GM06990 (cell line): ENCODE measurements at regions not wholly inside any gene's neighbourhood (a gene's known extent, or its start where the extent isn't known, plus 50 kb on each side); places are given as distances from the start of the nearest gene placed in this dataset.

ENCODE experiments used
- DNase-seq: peaks from one replicate; pipeline ENCODE4 v3.0.0-alpha.2; 2011; ENCODE audit not compliant: insufficient read length; ENCODE audit errors: extremely low read depth
- H3K27me3 ChIP-seq: replicated peaks from 2 replicates; pipeline ENCODE4 v1.6.0; 2011; ENCODE audit warnings: low read length; ENCODE audit not compliant: control insufficient read depth, insufficient read depth
- H3K36me3 ChIP-seq: 2 replicates; pipeline ENCODE4 v1.5.1; 2011; ENCODE audit warnings: low read length; ENCODE audit not compliant: control insufficient read depth, insufficient read depth
- H3K4me3 ChIP-seq: replicated peaks from 2 replicates; pipeline ENCODE4 v1.5.1; 2011; ENCODE audit warnings: low read depth, mild to moderate bottlenecking, control low read depth, low read length
- TF ChIP-seq, protein P1 (sequence below): IDR thresholded peaks from 2 replicates; pipeline ENCODE4 v1.5.1; 2011; ENCODE audit warnings: low read length, control low read depth, mild to moderate bottlenecking, inconsistent platforms; ENCODE audit not compliant: insufficient read depth, poor library complexity, severe bottlenecking

DNA sequence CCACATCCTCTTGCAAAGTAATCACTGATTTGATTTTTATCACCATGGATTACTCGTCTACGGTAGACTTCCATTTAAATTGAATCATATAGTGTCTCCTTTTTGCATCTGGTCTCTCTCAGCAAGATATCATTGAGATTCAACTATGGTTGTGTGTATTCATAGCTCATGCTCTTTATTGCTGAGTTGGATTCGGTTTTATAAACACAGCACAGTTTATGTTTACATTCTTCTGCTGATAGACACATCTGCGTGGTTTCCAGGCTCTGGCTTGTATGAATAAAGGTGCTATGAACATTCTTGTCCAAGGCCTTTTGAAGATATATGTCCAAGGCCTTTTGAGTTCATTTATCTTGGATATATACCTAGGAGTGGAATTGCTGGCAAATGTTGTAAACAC is 356.5 kb upstream of the CELF2 start:
- no peak for DNase-seq
- H3K36me3 ChIP-seq, result no peaks in the 10 kb centered on the region
- no peak overlapping the region for H3K4me3 ChIP-seq
- H3K27me3 ChIP-seq, result no peaks in the 10 kb centered on the region
- TF ChIP-seq, protein P1, sequence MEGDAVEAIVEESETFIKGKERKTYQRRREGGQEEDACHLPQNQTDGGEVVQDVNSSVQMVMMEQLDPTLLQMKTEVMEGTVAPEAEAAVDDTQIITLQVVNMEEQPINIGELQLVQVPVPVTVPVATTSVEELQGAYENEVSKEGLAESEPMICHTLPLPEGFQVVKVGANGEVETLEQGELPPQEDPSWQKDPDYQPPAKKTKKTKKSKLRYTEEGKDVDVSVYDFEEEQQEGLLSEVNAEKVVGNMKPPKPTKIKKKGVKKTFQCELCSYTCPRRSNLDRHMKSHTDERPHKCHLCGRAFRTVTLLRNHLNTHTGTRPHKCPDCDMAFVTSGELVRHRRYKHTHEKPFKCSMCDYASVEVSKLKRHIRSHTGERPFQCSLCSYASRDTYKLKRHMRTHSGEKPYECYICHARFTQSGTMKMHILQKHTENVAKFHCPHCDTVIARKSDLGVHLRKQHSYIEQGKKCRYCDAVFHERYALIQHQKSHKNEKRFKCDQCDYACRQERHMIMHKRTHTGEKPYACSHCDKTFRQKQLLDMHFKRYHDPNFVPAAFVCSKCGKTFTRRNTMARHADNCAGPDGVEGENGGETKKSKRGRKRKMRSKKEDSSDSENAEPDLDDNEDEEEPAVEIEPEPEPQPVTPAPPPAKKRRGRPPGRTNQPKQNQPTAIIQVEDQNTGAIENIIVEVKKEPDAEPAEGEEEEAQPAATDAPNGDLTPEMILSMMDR, result no peak

DNA sequence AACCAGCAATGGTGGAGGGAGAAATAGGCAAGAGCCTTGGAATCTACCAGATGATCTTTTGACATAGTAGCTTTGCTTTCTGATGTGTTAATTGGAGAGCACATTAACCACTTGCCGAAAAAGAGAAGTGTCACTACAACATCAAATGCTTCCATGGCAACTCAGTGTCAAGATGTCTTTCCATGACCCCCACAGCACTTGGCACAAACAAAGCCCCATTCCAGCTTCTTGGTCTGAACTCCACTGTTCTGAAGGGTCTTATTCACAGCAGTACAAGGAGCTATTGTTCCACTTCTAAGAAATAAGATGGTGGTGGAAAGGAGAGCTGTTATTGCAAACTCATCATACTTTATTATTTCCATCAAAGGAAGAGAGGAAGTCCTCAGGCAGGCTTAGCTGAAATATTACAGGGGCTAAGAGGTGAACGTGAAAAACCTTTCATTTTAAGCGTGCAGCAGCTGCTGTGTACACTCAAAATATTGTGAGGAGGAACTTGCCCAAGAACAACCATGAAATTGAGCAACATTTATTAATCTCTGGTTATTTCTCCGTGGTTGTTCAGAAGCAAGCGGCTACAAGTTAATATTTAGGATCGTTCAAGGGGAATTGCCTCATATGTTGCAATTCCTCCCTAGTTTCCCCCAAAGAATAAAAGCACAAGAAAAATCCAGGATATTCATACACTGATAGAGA is 354.8 kb upstream of the CELF2 start:
- TF ChIP-seq, protein P1, result no peak
- Histone ChIP-seq H3K4me3 (no peak overlapping the region), H3K27me3 (no peaks in the 10 kb centered on the region), H3K36me3 (no peaks in the 10 kb centered on the region)
- DNase-seq, result no peak

DNA sequence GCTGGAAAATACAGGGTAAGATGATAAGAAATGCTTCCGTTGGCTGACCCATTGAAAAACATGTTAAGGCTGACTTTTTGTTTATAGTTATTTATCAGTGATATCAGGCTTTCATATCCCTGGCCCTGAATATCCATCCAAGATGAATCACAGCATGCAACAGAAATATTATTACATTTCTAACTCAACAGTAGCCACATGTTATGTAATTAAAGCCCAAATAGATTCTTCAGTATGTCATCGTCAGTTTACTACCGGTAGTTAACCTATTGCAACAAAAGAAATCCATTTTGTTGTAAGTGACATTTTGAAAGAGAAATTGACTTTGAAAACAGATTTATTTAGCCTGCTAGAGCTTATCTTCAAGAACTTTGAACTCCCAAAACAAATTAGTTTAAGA is 354.1 kb upstream of the CELF2 start:
- no peak for DNase-seq
- Histone ChIP-seq H3K27me3 (no peaks in the 10 kb centered on the region), H3K4me3 (no peak overlapping the region), H3K36me3 (no peaks in the 10 kb centered on the region)
- TF ChIP-seq, protein P1, result no peak

DNA sequence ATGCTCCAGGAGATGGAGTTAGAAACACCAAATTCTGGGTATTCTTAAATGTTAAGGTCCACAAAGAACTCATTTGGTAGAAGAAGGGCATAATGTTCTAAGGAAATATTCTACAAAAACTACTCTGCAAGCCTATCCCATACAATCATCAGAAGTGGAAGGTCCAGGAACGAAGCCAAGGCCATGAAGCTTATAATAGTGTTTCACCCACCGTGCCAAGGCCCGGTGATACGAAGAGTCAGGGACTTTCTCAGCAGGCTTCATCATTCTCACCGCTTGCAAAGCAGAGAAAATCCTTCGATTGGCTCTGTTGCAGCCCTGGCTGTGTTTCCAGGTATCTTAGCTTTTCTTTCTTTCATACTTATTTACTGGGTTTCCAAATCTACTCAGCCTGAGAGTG is 351.9 kb upstream of the CELF2 start:
- no peaks in the 10 kb centered on the region for H3K27me3 ChIP-seq
- no peak overlapping the region for H3K4me3 ChIP-seq
- H3K36me3 ChIP-seq, result no peaks in the 10 kb centered on the region
- no peak for DNase-seq
- TF ChIP-seq, protein P1, result no peak

DNA sequence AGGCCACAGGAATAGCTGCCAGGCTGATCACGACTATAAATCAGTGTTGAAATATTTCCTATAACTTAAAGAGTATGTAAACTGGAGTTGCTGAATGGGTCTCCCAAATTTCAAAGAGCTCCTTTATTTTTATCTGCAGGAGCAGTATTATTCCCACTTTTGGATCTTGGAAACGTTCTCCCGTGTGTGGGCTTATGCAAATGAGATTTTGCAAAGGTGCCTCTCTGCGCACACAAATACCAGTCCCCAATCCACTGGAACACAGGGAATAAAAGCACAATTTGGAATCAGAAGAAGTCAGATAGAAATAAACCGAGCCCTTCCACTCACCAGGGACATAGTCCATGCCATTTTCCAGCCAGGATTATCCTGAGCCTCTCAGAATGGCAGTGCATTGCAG is 350.2 kb upstream of the CELF2 start:
- Histone ChIP-seq H3K36me3 (no peaks in the 10 kb centered on the region), H3K27me3 (no peaks in the 10 kb centered on the region), H3K4me3 (no peak overlapping the region)
- TF ChIP-seq, protein P1, result no peak
- no peak for DNase-seq

DNA sequence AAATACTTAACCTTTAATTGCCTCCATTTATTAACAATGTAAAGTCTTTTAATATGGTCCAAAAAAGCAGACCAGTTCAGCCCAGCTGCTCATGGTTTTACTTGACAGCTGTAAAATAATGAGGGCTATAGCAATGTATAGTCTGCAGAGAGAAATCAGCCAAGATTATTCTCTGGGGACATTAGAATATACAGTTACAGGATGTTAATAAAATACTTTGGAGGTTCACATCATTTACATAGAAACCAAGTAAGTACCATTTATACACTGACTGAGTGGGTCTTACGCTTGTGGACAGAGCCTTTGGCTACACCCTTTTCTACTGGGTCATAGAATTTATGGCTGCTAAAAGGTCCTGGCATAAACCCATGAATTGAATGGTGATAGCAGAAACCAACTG is 340.7 kb upstream of the CELF2 start:
- H3K27me3 ChIP-seq, result no peaks in the 10 kb centered on the region
- no peak overlapping the region for H3K4me3 ChIP-seq
- TF ChIP-seq, protein P1, result no peak
- no peak for DNase-seq
- no peaks in the 10 kb centered on the region for H3K36me3 ChIP-seq
